DOHH2 (cell line): ENCODE measurements at regions not wholly inside any gene's neighbourhood (a gene's known extent, or its start where the extent isn't known, plus 50 kb on each side); places are given as distances from the start of the nearest gene placed in this dataset.

Experiments used
- H3F3A ChIP-seq: fragments of 200-600 bp; sonication (generic), shearing (Covaris generic); 2 replicates; pipeline ENCODE4 v1.6.0; 2016; ENCODE audit warnings: antibody characterized with exemption, mild to moderate bottlenecking; ENCODE audit not compliant: control insufficient read depth, insufficient read depth
- H3K27ac ChIP-seq: fragments of 200-600 bp; sonication (generic); 2 replicates; pipeline ENCODE4 v1.5.1; 2014; ENCODE audit warnings: low read depth, mild to moderate bottlenecking, low read length, moderate library complexity
- H3K27me3 ChIP-seq: fragments of 200-600 bp; sonication (generic); 2 replicates; pipeline ENCODE4 v1.6.1; 2014; ENCODE audit warnings: mild to moderate bottlenecking, low read length, mixed read lengths; ENCODE audit not compliant: control insufficient read depth
- H3K36me3 ChIP-seq: fragments of 200-600 bp; sonication (generic); 2 replicates; pipeline ENCODE4 v1.6.1; 2014; ENCODE audit warnings: mild to moderate bottlenecking, low read length, moderate library complexity, mixed read lengths; ENCODE audit not compliant: control insufficient read depth
- H3K4me1 ChIP-seq: fragments of 200-600 bp; sonication (generic); 2 replicates; pipeline ENCODE4 v1.6.1; 2014; ENCODE audit warnings: mild to moderate bottlenecking, low read length, mixed read lengths; ENCODE audit not compliant: control insufficient read depth
- H3K4me2 ChIP-seq: fragments of 200-600 bp; sonication (generic); 2 replicates; pipeline ENCODE4 v1.6.0; 2014; ENCODE audit warnings: mild to moderate bottlenecking, low read length, moderate library complexity
- H3K4me3 ChIP-seq: fragments of 200-600 bp; sonication (generic); 2 replicates; pipeline ENCODE4 v1.5.1; 2014; ENCODE audit warnings: mild to moderate bottlenecking, low read length, mixed read lengths
- H3K79me2 ChIP-seq: fragments of 200-600 bp; sonication (generic); 2 replicates; pipeline ENCODE4 v1.6.1; 2014; ENCODE audit warnings: mild to moderate bottlenecking, low read length, mixed read lengths; ENCODE audit not compliant: control insufficient read depth
- H3K9me2 ChIP-seq: fragments of 200-600 bp; sonication (generic); replicated peaks from 2 replicates; pipeline ENCODE4 v1.6.1; 2014; ENCODE audit warnings: mild to moderate bottlenecking, low read length, mixed read lengths; ENCODE audit not compliant: control insufficient read depth
- H3K9me3 ChIP-seq: fragments of 200-600 bp; sonication (generic); 2 replicates; pipeline ENCODE4 v1.6.1; 2014; ENCODE audit warnings: antibody characterized with exemption, low read length, mixed read lengths; ENCODE audit not compliant: control insufficient read depth, insufficient read depth
- H4K20me1 ChIP-seq: fragments of 200-600 bp; sonication (generic); 2 replicates; pipeline ENCODE4 v1.6.0; 2014; ENCODE audit warnings: low read depth, mild to moderate bottlenecking, antibody characterized with exemption, low read length, moderate library complexity; ENCODE audit not compliant: control insufficient read depth, insufficient read depth
- EZH2phosphoT487 ChIP-seq: fragments of 200-600 bp; sonication (generic); IDR thresholded peaks from 2 replicates; pipeline ENCODE4 v1.6.1; 2017; ENCODE audit warnings: borderline replicate concordance, mild to moderate bottlenecking, antibody characterized with exemption, low read length, moderate library complexity, mixed read lengths
- TF ChIP-seq, protein P1 (sequence below): fragments of 200-600 bp; sonication (generic); IDR thresholded peaks from one replicate; pipeline ENCODE4 v1.5.1; 2014; ENCODE audit warnings: antibody characterized with exemption, mild to moderate bottlenecking, low read depth, low read length; ENCODE audit not compliant: poor library complexity, severe bottlenecking

DNA sequence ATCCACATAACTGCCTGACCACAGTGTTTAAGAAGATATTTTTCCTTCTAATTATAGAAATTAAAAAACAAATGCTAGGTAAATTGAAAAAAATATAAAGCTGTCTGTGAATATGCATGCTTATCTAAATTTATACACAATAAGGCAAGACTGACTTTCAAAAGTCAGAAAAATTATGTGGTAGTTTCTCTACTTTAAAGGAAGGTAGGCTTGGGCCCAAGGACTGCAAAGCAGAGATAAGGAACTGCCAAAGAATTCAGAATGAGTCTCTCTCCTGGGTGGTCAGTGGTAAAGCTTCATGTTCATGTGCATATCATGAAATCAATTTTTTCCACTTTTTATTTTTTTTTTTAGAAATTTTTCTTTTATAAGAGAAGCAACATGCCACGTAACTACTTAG, 998.6 kb downstream of the REEP3 start:
- Histone ChIP-seq H3K27me3 (no peaks in the 10 kb centered on the region), H3K27ac (no peak overlapping the region), H4K20me1 (no peaks in the 10 kb centered on the region), H3K4me2 (no peak overlapping the region), H3K4me1 (no peaks in the 10 kb centered on the region), H3K4me3 (no peak overlapping the region), H3K9me3 (no peaks in the 10 kb centered on the region), H3F3A (no peaks in the 10 kb centered on the region), H3K36me3 (no peaks in the 10 kb centered on the region), H3K9me2 (no peaks in the 10 kb centered on the region), H3K79me2 (no peaks in the 10 kb centered on the region)
- TF ChIP-seq, protein P1, sequence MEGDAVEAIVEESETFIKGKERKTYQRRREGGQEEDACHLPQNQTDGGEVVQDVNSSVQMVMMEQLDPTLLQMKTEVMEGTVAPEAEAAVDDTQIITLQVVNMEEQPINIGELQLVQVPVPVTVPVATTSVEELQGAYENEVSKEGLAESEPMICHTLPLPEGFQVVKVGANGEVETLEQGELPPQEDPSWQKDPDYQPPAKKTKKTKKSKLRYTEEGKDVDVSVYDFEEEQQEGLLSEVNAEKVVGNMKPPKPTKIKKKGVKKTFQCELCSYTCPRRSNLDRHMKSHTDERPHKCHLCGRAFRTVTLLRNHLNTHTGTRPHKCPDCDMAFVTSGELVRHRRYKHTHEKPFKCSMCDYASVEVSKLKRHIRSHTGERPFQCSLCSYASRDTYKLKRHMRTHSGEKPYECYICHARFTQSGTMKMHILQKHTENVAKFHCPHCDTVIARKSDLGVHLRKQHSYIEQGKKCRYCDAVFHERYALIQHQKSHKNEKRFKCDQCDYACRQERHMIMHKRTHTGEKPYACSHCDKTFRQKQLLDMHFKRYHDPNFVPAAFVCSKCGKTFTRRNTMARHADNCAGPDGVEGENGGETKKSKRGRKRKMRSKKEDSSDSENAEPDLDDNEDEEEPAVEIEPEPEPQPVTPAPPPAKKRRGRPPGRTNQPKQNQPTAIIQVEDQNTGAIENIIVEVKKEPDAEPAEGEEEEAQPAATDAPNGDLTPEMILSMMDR, result no peak
- TF ChIP-seq EZH2phosphoT487, result no peak

DNA sequence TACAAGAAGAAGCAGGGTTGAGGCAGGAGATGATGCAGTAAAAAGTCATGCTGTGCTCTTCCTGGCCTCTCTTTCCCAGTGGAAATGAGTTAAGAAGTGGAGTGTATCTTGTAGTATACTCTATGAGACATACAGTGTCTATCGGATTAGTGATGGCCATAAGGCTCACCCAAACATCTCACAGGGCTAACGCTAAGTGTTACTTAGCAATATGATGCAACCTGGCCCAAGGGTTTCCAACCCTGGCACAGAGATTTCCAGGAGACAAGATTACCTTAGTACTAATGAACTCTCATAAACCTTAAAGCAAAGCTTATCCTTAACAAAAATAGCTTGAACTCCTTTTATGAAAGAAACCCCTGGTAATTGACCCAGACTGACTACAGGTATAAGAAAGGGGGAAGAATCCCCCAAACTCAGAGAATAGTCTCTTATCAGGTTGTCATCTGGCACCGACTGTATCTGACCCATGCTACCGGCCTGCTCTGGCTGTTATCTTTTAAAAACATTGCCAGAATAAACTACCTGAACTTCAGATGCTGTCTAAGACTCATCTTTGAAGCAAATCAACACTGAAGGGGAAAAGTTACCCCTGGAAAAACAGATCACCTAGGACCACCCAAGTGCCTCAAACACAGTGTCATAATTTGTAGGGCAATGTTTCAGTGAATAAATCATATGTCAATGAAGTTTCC, 1002.0 kb downstream of the REEP3 start:
- H3K9me3 ChIP-seq, result no peaks in the 10 kb centered on the region
- H3K36me3 ChIP-seq, result no peaks in the 10 kb centered on the region
- no peak overlapping the region for H3K4me3 ChIP-seq
- H3K27me3 ChIP-seq, result no peaks in the 10 kb centered on the region
- no peaks in the 10 kb centered on the region for H3F3A ChIP-seq
- H3K4me1 ChIP-seq, result no peaks in the 10 kb centered on the region
- H3K27ac ChIP-seq, result no peak overlapping the region
- H3K4me2 ChIP-seq, result no peak overlapping the region
- no peaks in the 10 kb centered on the region for H3K79me2 ChIP-seq
- no peak for TF ChIP-seq EZH2phosphoT487
- TF ChIP-seq, protein P1, result no peak
- H4K20me1 ChIP-seq, result no peaks in the 10 kb centered on the region
- no peaks in the 10 kb centered on the region for H3K9me2 ChIP-seq

DNA sequence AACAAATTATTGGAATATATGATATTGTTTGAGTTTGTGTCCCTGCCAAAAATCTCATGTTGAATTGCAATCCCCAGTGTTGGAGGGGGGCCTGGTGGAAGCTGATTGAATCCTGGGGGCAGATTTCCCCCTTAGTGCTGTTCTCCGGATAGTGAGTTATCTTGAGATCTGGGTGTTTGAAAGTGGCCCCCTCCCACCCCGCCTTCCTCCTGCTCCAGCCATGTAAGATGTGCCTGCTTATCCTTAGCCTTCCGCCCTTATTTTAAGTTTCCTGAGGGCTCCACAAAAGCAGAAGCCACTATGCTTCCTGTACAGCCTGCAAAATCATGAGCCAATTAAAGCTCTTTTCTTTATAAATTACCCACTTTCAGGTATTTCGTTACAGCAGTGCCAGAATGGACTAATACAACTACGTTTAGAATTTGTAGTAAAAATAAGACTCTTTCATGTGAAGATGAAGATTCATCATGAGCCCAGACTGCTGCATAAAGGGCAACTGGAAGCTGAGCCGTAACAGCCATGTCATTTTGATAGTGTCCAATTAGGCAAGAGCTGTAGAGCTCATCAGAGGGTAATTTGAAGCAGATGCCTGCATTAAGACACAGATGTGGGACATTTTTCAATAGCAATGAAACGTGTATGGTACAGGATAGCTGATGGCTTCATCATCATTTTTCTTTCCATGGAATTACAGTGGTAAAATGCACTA, 1007.2 kb downstream of the REEP3 start:
- TF ChIP-seq, protein P1, result no peak
- TF ChIP-seq EZH2phosphoT487, result no peak
- Histone ChIP-seq H3K9me3 (no peaks in the 10 kb centered on the region), H3K27me3 (no peaks in the 10 kb centered on the region), H4K20me1 (no peaks in the 10 kb centered on the region), H3K4me3 (no peak overlapping the region), H3K27ac (no peak overlapping the region), H3K79me2 (no peaks in the 10 kb centered on the region), H3K9me2 (no peaks in the 10 kb centered on the region), H3F3A (no peaks in the 10 kb centered on the region), H3K4me1 (no peaks in the 10 kb centered on the region), H3K36me3 (no peaks in the 10 kb centered on the region), H3K4me2 (no peak overlapping the region)
